Suprapubic skin (tissue), 4 donors: ENCODE measurements at regions not wholly inside any gene's neighbourhood (a gene's known extent, or its start where the extent isn't known, plus 50 kb on each side); places are given as distances from the start of the nearest gene placed in this dataset.

Source experiments
- DNase-seq, 2 donors: peaks; one replicate each; pipeline ENCODE4 v3.0.0-alpha.2; 2019; ENCODE audit warnings: low spot score in 2 of 2
- H3K27ac ChIP-seq: fragments of 200-600 bp; sonication (generic); one replicate; pipeline ENCODE4 v1.5.1; 2019
- H3K27me3 ChIP-seq: fragments of 200-600 bp; sonication (generic); one replicate; pipeline ENCODE4 v1.5.1; 2019
- H3K36me3 ChIP-seq: fragments of 200-600 bp; sonication (generic); one replicate; pipeline ENCODE4 v1.5.1; 2019
- H3K4me1 ChIP-seq: fragments of 200-600 bp; sonication (generic); one replicate; pipeline ENCODE4 v1.5.1; 2019
- H3K4me3 ChIP-seq: fragments of 200-600 bp; sonication (generic); one replicate; pipeline ENCODE4 v1.5.1; 2019; ENCODE audit warnings: mild to moderate bottlenecking
- H3K9me3 ChIP-seq: fragments of 200-600 bp; sonication (generic); one replicate; pipeline ENCODE4 v1.5.1; 2019
- CTCF ChIP-seq, 2 donors: fragments of 200-600 bp in 1 of 2; fragments of 450-650 bp in 1 of 2; sonication (generic) in 1 of 2; IDR thresholded peaks; one replicate each; pipeline ENCODE4 v1.5.1; 2016 to 2019; ENCODE audit warnings: antibody characterized with exemption in 2 of 2, mild to moderate bottlenecking in 1 of 2, moderate library complexity in 1 of 2
- EP300 ChIP-seq: sonication (generic); formaldehyde crosslinking; IDR thresholded peaks from one replicate; pipeline ENCODE4 v1.6.1; 2017; ENCODE audit warnings: antibody characterized with exemption
- POLR2A ChIP-seq, 2 donors: fragments of 450-650 bp; IDR thresholded peaks; one replicate each; pipeline ENCODE4 v1.6.1; 2017; ENCODE audit warnings: antibody characterized with exemption in 2 of 2, mild to moderate bottlenecking in 2 of 2, moderate library complexity in 2 of 2
- POLR2AphosphoS5 ChIP-seq, 3 donors: sonication (generic); formaldehyde crosslinking; IDR thresholded peaks; one replicate each; pipeline ENCODE4 v1.6.1; 2017; ENCODE audit warnings: antibody characterized with exemption in 3 of 3
- WGBS: methylation state at CpG from one replicate; pipeline ENCODE4 v1.1.5; 2018; 5-methylcytosine and 5-hydroxymethylcytosine counted together

- no peak for DNase-seq
- Histone ChIP-seq H3K36me3 (no peaks in the 10 kb centered on the region), H3K4me3 (no peak overlapping the region), H3K27ac (no peak overlapping the region), H3K9me3 (no peaks in the 10 kb centered on the region), H3K4me1 (no peaks in the 10 kb centered on the region), H3K27me3 (no peaks in the 10 kb centered on the region)
- TF ChIP-seq EP300 (no peak), POLR2A (IDR thresholded peaks at IDR 0.05) (no peak), POLR2AphosphoS5 (IDR thresholded peaks at IDR 0.05) (no peak), CTCF (IDR thresholded peaks at IDR 0.05) (no peak)
Measured at GRCh38 chr3:148175214-148175613, 522.5 kb upstream of the AGTR1 start.

DNA sequence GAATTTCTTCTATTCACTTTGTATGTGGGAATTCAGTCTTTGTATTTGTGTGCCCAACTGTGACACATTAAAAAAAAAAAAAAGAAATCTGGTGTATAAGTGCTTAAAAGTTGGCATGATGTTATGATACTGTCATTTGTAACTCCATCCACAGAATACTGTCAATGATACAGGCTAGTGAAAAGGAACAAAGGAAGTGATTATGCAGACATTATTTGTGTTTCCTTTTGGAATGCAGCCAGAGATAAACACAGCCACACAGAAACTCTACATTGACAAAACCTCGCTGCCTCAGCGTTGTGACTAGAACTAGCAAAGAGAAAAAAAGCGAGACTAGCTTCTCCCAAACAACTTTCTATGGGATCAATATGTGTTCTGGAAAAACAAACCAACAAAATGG, 519.2 kb upstream of the AGTR1 start:
- Histone ChIP-seq H3K4me3 (no peak overlapping the region), H3K4me1 (no peaks in the 10 kb centered on the region), H3K36me3 (no peaks in the 10 kb centered on the region), H3K27ac (no peak overlapping the region), H3K9me3 (no peaks in the 10 kb centered on the region), H3K27me3 (no peaks in the 10 kb centered on the region)
- no peak for TF ChIP-seq EP300
- TF ChIP-seq CTCF (IDR thresholded peaks at IDR 0.05): no peak
- no peak for TF ChIP-seq POLR2A (IDR thresholded peaks at IDR 0.05)
- TF ChIP-seq POLR2AphosphoS5 (IDR thresholded peaks at IDR 0.05): no peak
- 52% methylated on average over 3 of the region's 3 CpGs for WGBS
- DNase-seq: no peak

DNA sequence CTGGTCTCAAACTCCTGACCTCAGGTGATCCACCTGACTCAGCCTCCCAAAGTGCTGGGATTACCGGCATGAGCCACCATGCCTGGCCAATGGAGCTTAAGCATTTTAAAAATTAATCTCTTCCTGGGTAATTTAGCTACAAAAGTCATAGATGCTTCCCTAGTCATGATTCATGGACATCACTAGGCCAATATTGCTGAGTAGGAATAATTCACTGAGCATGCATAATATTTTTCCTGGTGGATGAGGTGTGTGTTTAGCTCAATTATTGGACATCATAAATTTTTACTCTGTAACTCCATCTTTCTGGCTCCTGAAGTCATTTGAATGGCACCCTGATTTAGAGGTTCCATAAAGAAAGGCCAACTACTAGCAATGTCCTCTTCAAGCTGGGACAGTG, 512.9 kb upstream of the AGTR1 start:
- Histone ChIP-seq H3K4me1 (no peaks in the 10 kb centered on the region), H3K9me3 (no peaks in the 10 kb centered on the region), H3K36me3 (no peaks in the 10 kb centered on the region), H3K27me3 (no peaks in the 10 kb centered on the region), H3K27ac (no peak overlapping the region), H3K4me3 (no peak overlapping the region)
- DNase-seq: no peak
- TF ChIP-seq CTCF (IDR thresholded peaks at IDR 0.05) (no peak), POLR2A (IDR thresholded peaks at IDR 0.05) (no peak), POLR2AphosphoS5 (IDR thresholded peaks at IDR 0.05) (no peak), EP300 (no peak)
- WGBS: 81% methylated on average over 1 of the region's 1 CpG

GRCh38 chr3:148186881-148187280, 510.8 kb upstream of the AGTR1 start:
- Histone ChIP-seq H3K4me3 (no peak overlapping the region), H3K9me3 (no peaks in the 10 kb centered on the region), H3K27me3 (no peaks in the 10 kb centered on the region), H3K36me3 (no peaks in the 10 kb centered on the region), H3K4me1 (no peaks in the 10 kb centered on the region), H3K27ac (no peak overlapping the region)
- 90% methylated on average over 2 of the region's 2 CpGs for WGBS
- no peak for DNase-seq
- TF ChIP-seq POLR2A (IDR thresholded peaks at IDR 0.05) (no peak), POLR2AphosphoS5 (IDR thresholded peaks at IDR 0.05) (no peak)

- DNase-seq: no peak
- TF ChIP-seq CTCF (IDR thresholded peaks at IDR 0.05) (no peak), POLR2A (IDR thresholded peaks at IDR 0.05) (no peak), EP300 (no peak), POLR2AphosphoS5 (IDR thresholded peaks at IDR 0.05) (no peak)
- no peak overlapping the region for H3K27ac ChIP-seq
Measured at GRCh38 chr3:148187296-148187695, 510.4 kb upstream of the AGTR1 start.

GRCh38 chr3:148190441-148190990, 507.2 kb upstream of the AGTR1 start:
- Histone ChIP-seq H3K27me3 (no peaks in the 10 kb centered on the region), H3K4me3 (no peak overlapping the region), H3K4me1 (no peaks in the 10 kb centered on the region), H3K36me3 (no peaks in the 10 kb centered on the region), H3K27ac (no peak overlapping the region), H3K9me3 (no peaks in the 10 kb centered on the region)
- no peak for DNase-seq
- 52% methylated on average over 1 of the region's 1 CpG for WGBS
- TF ChIP-seq CTCF (IDR thresholded peaks at IDR 0.05) (no peak), POLR2AphosphoS5 (IDR thresholded peaks at IDR 0.05) (no peak), EP300 (no peak), POLR2A (IDR thresholded peaks at IDR 0.05) (no peak)

More at GRCh38 chr3:148187296-148187695, 510.4 kb upstream of the AGTR1 start:
- Histone ChIP-seq H3K27me3 (no peaks in the 10 kb centered on the region), H3K4me3 (no peak overlapping the region), H3K9me3 (no peaks in the 10 kb centered on the region), H3K36me3 (no peaks in the 10 kb centered on the region), H3K4me1 (no peaks in the 10 kb centered on the region)
